Activated T-cell treated with anti-CD3 and anti-CD28 coated beads, Interleukin-2, amount 50 U/mL, for 48 hours (primary cell): ENCODE measurements at regions not wholly inside any gene's neighbourhood (a gene's known extent, or its start where the extent isn't known, plus 50 kb on each side); places are given as distances from the start of the nearest gene placed in this dataset.

ENCODE experiments used
- DNase-seq, 2 experiments: peaks; one replicate each; pipeline ENCODE4 v3.0.0-alpha.2; 2020

GRCh38 chr16:6492742-6493141, 839.9 kb upstream of the RBFOX1 start:
- no peak for DNase-seq

GRCh38 chr16:6484935-6485334, 847.7 kb upstream of the RBFOX1 start:
- no peak for DNase-seq

- DNase-seq, result no peak
Observed at GRCh38 chr16:6484081-6484480, 848.6 kb upstream of the RBFOX1 start.

GRCh38 chr16:6483469-6484033, 849.1 kb upstream of the RBFOX1 start:
- no peak for DNase-seq

- no peak for DNase-seq
Observed at GRCh38 chr16:6482696-6483468, 849.8 kb upstream of the RBFOX1 start.

- DNase-seq, result no peak
Observed at GRCh38 chr16:6481894-6482293, 850.8 kb upstream of the RBFOX1 start.

- DNase-seq, result no peak
Observed at GRCh38 chr16:6453742-6454141, 878.9 kb upstream of the RBFOX1 start.

- DNase-seq, result no peak
Observed at GRCh38 chr16:6447021-6447790, 885.4 kb upstream of the RBFOX1 start.

- no peak for DNase-seq
Observed at GRCh38 chr16:6446370-6446769, 886.3 kb upstream of the RBFOX1 start.

- DNase-seq, result no peak
Observed at GRCh38 chr16:6439129-6439528, 893.5 kb upstream of the RBFOX1 start.

- DNase-seq, result no peak
Observed at GRCh38 chr16:6428861-6429260, 903.8 kb upstream of the RBFOX1 start.

- DNase-seq, result no peak
Observed at GRCh38 chr16:6427621-6428020, 905.0 kb upstream of the RBFOX1 start.

GRCh38 chr16:6407596-6407995, 925.0 kb upstream of the RBFOX1 start:
- no peak for DNase-seq

- DNase-seq, result no peak
Observed at GRCh38 chr16:6406028-6406427, 926.6 kb upstream of the RBFOX1 start.

GRCh38 chr16:6382924-6383459, 949.7 kb upstream of the RBFOX1 start:
- DNase-seq, result no peak

- DNase-seq, result no peak
Observed at GRCh38 chr16:6381896-6382295, 950.7 kb upstream of the RBFOX1 start.

GRCh38 chr16:6377956-6378355, 954.7 kb upstream of the RBFOX1 start:
- DNase-seq, result no peak

GRCh38 chr16:6375465-6376075, 957.1 kb upstream of the RBFOX1 start:
- no peak for DNase-seq

GRCh38 chr16:6374821-6375220, 957.8 kb upstream of the RBFOX1 start:
- no peak for DNase-seq

GRCh38 chr16:6364846-6365245, 967.8 kb upstream of the RBFOX1 start:
- no peak for DNase-seq

- DNase-seq, result no peak
Observed at GRCh38 chr16:6363896-6364607, 968.6 kb upstream of the RBFOX1 start.

GRCh38 chr16:6363396-6363795, 969.2 kb upstream of the RBFOX1 start:
- DNase-seq, result no peak

- no peak for DNase-seq
Observed at GRCh38 chr16:6362321-6362720, 970.3 kb upstream of the RBFOX1 start.
